SK-N-SH (cell line): ENCODE measurements at regions not wholly inside any gene's neighbourhood (a gene's known extent, or its start where the extent isn't known, plus 50 kb on each side); places are given as distances from the start of the nearest gene placed in this dataset.

Experiments
- CTCF ChIA-PET: fragments of 300-600, 350-600 bp; formaldehyde crosslinking; extraction: SDS; loops from one replicate; lab custom pipeline; 2021; lab: Yijun Ruan, JAX
- POLR2A ChIA-PET: fragments of 350-600 bp; sonication (Branson Sonifier 250); formaldehyde crosslinking; extraction: SDS; loops from one replicate; lab custom pipeline; 2020; ENCODE audit warnings: antibody characterized with exemption, inconsistent platforms; lab: Yijun Ruan, JAX
- DNase-seq: peaks from one replicate; pipeline ENCODE4 v3.0.0; 2012
- H2AFZ ChIP-seq: fragments of 200-600 bp; sonication (generic); 2 replicates; pipeline ENCODE4 v1.8.1; 2016; ENCODE audit warnings: antibody characterized with exemption, mild to moderate bottlenecking, low read depth
- H3F3A ChIP-seq: fragments of 200-600 bp; sonication (generic); replicated peaks from 2 replicates; pipeline ENCODE3; 2016; ENCODE audit warnings: antibody characterized with exemption, mild to moderate bottlenecking; ENCODE audit not compliant: insufficient read depth
- H3K27ac ChIP-seq, 2 experiments: fragments of 200-500 bp in 1 of 2; fragments of 200-600 bp in 1 of 2; sonication (Bioruptor generic) in 1 of 2; sonication (generic), shearing (Covaris generic) in 1 of 2; 2 replicates each; pipeline versions ENCODE4 v1.5.1 to v1.6.1; 2014 to 2016; ENCODE audit warnings: low read depth in 2 of 2, inconsistent platforms in 1 of 2, low read length in 1 of 2, mild to moderate bottlenecking in 1 of 2, mixed read lengths in 1 of 2
- H3K27me3 ChIP-seq: fragments of 200-600 bp; sonication (generic), shearing (Covaris generic); 2 replicates; pipeline ENCODE4 v1.6.1; 2016; ENCODE audit warnings: mixed run types; ENCODE audit not compliant: insufficient read depth
- H3K36me3 ChIP-seq, 2 experiments: fragments of 200-500 bp in 1 of 2; fragments of 200-600 bp in 1 of 2; sonication (Bioruptor generic) in 1 of 2; sonication (generic) in 1 of 2; replicated peaks in 1 of 2; 2 replicates each; pipeline versions ENCODE3 to v1.5.1; 2014 to 2016; ENCODE audit warnings: low read length in 1 of 2, mild to moderate bottlenecking in 1 of 2; ENCODE audit not compliant: insufficient read depth in 2 of 2, control insufficient read depth in 1 of 2
- H3K4me1 ChIP-seq, 2 experiments: fragments of 200-500 bp in 1 of 2; fragments of 200-600 bp in 1 of 2; sonication (Bioruptor generic) in 1 of 2; sonication (generic), shearing (Covaris generic) in 1 of 2; 2 replicates each; pipeline versions ENCODE4 v1.5.1 to v1.6.1; 2014 to 2016; ENCODE audit warnings: low read depth in 1 of 2, low read length in 1 of 2, mixed run types in 1 of 2; ENCODE audit not compliant: insufficient read depth in 2 of 2, control insufficient read depth in 1 of 2
- H3K4me2 ChIP-seq: fragments of 200-600 bp; sonication (generic), shearing (Covaris generic); 2 replicates; pipeline ENCODE4 v1.6.1; 2017; ENCODE audit warnings: mixed run types
- H3K4me3 ChIP-seq, 2 experiments: fragments of 200-500 bp in 1 of 2; fragments of 200-600 bp in 1 of 2; sonication (Bioruptor generic) in 1 of 2; sonication (generic), shearing (Covaris generic) in 1 of 2; 2 replicates each; pipeline versions ENCODE4 v1.5.1 to v1.8.1; 2014 to 2016; ENCODE audit warnings: low read depth in 2 of 2, inconsistent platforms in 1 of 2, low read length in 1 of 2, mild to moderate bottlenecking in 1 of 2, mixed read lengths in 1 of 2, moderate library complexity in 1 of 2
- H3K79me2 ChIP-seq: fragments of 200-600 bp; sonication (generic); 2 replicates; pipeline ENCODE4 v1.8.1; 2017; ENCODE audit warnings: mild to moderate bottlenecking; ENCODE audit not compliant: insufficient read depth
- H3K9ac ChIP-seq: fragments of 200-600 bp; sonication (generic); 2 replicates; pipeline ENCODE4 v1.6.1; 2017; ENCODE audit warnings: mixed run types
- H3K9me2 ChIP-seq: fragments of 200-600 bp; sonication (generic); 2 replicates; pipeline ENCODE4 v1.6.1; 2017; ENCODE audit warnings: mixed run types
- H3K9me3 ChIP-seq: fragments of 200-600 bp; sonication (generic); 2 replicates; pipeline ENCODE4 v1.6.1; 2017; ENCODE audit warnings: mixed run types, mild to moderate bottlenecking, moderate library complexity
- H4K20me1 ChIP-seq: fragments of 200-600 bp; sonication (generic); 2 replicates; pipeline ENCODE4 v1.6.1; 2017; ENCODE audit warnings: mild to moderate bottlenecking, mixed run types; ENCODE audit not compliant: insufficient read depth
- FOXJ3 ChIP-seq: sonication (generic); formaldehyde crosslinking; IDR thresholded peaks from 2 replicates; pipeline ENCODE4 v1.5.1; 2020; ENCODE audit warnings: mild to moderate bottlenecking, missing genetic modification reagents
- GATA2 ChIP-seq: sonication (generic); formaldehyde crosslinking; IDR thresholded peaks from 2 replicates; pipeline ENCODE4 v1.5.0; 2020; ENCODE audit warnings: mild to moderate bottlenecking, missing genetic modification reagents
- NRF1 ChIP-seq: IDR thresholded peaks from 2 replicates; pipeline ENCODE4 v1.6.1; 2012; ENCODE audit warnings: low read depth, mild to moderate bottlenecking, low read length
- RCOR1 ChIP-seq: fragments of 150-350 bp; IDR thresholded peaks from 2 replicates; pipeline ENCODE4 v1.6.1; 2017; ENCODE audit warnings: antibody characterized with exemption, low read length
- SIN3A ChIP-seq: IDR thresholded peaks from 2 replicates; pipeline ENCODE4 v1.6.1; 2012; ENCODE audit warnings: low read depth, mild to moderate bottlenecking, low read length, moderate library complexity, borderline replicate concordance
- WGBS: methylation state at CpG from one replicate; pipeline ENCODE4 v1.1.6; 2017; ENCODE audit warnings: low lambda C conversion rate; 5-methylcytosine and 5-hydroxymethylcytosine counted together
- TF ChIP-seq, protein P1 (sequence below): IDR thresholded peaks from 2 replicates; pipeline ENCODE4 v1.4.0; 2012; ENCODE audit warnings: low read depth
- TF ChIP-seq, protein P2 (sequence below): IDR thresholded peaks from 2 replicates; pipeline ENCODE4 v1.4.0; 2012; ENCODE audit warnings: low read depth, borderline replicate concordance

DNA sequence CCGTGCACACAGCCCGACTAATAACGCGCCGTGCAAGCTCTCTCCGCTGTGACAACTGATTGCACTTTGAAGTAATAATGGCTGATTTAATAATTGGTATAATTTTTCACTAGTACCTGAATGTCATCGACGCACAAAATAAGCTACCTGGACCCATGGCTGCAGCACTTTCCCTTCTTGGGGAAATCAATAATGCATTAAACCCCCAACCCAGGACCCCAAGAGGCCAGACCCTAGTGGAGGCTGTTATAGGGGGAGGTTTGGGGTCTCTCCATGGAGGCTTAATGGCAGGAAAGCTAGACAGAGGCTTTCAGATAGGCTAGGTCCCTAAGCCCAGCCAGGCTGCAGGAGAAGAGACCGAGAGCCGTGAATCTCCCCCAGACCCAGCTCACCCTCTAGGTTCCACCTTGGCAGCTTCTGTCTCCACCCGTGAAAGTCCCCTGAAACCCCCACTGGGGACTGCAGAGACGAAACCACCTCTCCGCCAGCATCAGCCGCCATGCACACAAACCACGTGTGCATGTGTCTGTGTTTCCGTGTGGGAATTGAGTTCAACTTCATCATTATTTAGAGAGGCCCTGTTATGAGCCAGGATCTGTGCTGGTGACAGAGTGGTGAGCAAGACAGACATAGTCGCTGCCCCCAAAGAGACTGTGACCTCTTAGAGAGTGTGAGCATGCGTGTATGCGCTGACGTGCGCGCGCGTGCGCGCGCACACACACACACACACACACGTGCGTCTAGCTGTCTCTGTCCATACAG, 168.6 kb upstream of the MVB12B start:
- H3K4me3 ChIP-seq: no peak overlapping the region
- TF ChIP-seq NRF1 (no peak), RCOR1 (no peak)
- POLR2A ChIA-PET: no interaction called here
- CTCF ChIA-PET: interaction anchor here (0.9 kb wide), 1 partner anchor 19 kb away, joined by 3 read pairs; no protein-coding TSS in a partner anchor
- WGBS: 73% methylated on average over 29 of the region's 29 CpGs
- H3K79me2 ChIP-seq: no peaks in the 10 kb centered on the region
- no peak overlapping the region for H3K9ac ChIP-seq
- no peaks in the 10 kb centered on the region for H3K9me3 ChIP-seq
- no peaks in the 10 kb centered on the region for H3K9me2 ChIP-seq
- no peak overlapping the region for H2AFZ ChIP-seq
- H3K4me1 ChIP-seq: no peaks in the 10 kb centered on the region; a peak in 1 of 4 replicates
- H3K27ac ChIP-seq: no peak overlapping the region
- H4K20me1 ChIP-seq: no peaks in the 10 kb centered on the region
- DNase-seq: no peak
- no peaks in the 10 kb centered on the region for H3K36me3 ChIP-seq
- H3K27me3 ChIP-seq: no peaks in the 10 kb centered on the region; the same call in 1 of the 2 replicates
- no peak overlapping the region for H3K4me2 ChIP-seq
- no peaks in the 10 kb centered on the region for H3F3A ChIP-seq

DNA sequence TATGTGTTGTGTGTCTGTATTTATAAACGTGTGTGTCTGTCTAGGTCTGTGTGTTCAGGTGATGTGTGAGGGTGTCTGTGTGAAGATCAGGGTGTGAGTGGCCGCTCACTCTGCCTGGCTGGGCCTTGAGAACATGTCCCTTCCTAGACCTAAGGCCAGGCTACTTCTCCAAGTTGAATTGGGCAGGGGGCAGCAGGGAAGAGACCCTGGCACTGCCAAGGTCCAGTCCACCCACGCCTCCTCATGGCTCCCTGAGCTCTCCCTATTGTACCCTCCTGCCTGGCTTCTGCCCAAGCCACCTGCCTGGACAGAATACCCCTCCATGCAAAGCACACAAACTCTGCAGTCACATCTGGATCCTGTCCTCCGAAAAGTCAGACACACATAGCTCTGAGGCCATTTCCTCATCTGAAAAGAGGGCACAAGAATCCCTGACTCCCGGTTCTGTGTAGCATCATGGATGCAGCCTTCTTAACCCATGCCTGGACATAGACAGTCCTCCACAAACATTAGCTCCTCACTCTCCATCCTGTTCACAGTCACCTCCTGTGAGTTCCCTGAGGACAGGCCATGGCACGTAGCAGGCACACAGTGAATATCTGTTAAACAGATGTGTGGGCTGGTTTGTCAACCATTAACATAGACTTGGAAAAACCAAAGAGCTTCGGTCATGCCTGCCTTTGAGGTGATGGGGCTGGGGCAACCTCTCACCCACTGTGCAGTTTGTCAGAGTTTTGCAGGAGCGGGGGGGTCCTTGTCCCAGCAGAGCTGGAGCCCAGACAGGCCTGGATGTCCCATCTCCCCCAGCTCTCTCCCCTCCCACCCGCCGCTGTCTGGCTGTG, 167.8 kb upstream of the MVB12B start:
- Histone ChIP-seq H2AFZ (no peak overlapping the region), H3K27ac (no peak overlapping the region), H3K9me3 (no peaks in the 10 kb centered on the region), H3F3A (no peaks in the 10 kb centered on the region), H3K27me3 (no peaks in the 10 kb centered on the region; the same call in 1 of the 2 replicates), H3K4me2 (no peak overlapping the region), H3K4me3 (no peak overlapping the region)
- WGBS: 53% methylated on average over 8 of the region's 10 CpGs
- DNase-seq: no peak
- CTCF ChIA-PET: interaction anchor here (1.4 kb wide), 1 partner anchor 8 kb away, joined by 3 read pairs; no protein-coding TSS in a partner anchor
- TF ChIP-seq GATA2 (CRISPR knock-in tag) (no peak), FOXJ3 (CRISPR knock-in tag) (no peak), SIN3A (no peak)
- TF ChIP-seq, protein P1, sequence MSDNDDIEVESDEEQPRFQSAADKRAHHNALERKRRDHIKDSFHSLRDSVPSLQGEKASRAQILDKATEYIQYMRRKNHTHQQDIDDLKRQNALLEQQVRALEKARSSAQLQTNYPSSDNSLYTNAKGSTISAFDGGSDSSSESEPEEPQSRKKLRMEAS: no peak
- TF ChIP-seq, protein P2, sequence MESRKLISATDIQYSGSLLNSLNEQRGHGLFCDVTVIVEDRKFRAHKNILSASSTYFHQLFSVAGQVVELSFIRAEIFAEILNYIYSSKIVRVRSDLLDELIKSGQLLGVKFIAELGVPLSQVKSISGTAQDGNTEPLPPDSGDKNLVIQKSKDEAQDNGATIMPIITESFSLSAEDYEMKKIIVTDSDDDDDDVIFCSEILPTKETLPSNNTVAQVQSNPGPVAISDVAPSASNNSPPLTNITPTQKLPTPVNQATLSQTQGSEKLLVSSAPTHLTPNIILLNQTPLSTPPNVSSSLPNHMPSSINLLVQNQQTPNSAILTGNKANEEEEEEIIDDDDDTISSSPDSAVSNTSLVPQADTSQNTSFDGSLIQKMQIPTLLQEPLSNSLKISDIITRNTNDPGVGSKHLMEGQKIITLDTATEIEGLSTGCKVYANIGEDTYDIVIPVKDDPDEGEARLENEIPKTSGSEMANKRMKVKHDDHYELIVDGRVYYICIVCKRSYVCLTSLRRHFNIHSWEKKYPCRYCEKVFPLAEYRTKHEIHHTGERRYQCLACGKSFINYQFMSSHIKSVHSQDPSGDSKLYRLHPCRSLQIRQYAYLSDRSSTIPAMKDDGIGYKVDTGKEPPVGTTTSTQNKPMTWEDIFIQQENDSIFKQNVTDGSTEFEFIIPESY: no peak
- TF ChIP-seq, all 33 proteins: peak for 0
- POLR2A ChIA-PET: no interaction called here
- Histone ChIP-seq H3K9ac (no peak overlapping the region), H3K79me2 (no peaks in the 10 kb centered on the region), H3K36me3 (no peaks in the 10 kb centered on the region), H3K9me2 (no peaks in the 10 kb centered on the region), H4K20me1 (no peaks in the 10 kb centered on the region), H3K4me1 (no peaks in the 10 kb centered on the region; a peak in 1 of 4 replicates)
